IPS DF 19.7 (cell line): ENCODE measurements at regions not wholly inside any gene's neighbourhood (a gene's known extent, or its start where the extent isn't known, plus 50 kb on each side); places are given as distances from the start of the nearest gene placed in this dataset.

Experiments used
- DNase-seq: peaks from one replicate; pipeline ENCODE4 v3.0.0-alpha.2; 2013; ENCODE audit warnings: low read depth, low spot score

DNA sequence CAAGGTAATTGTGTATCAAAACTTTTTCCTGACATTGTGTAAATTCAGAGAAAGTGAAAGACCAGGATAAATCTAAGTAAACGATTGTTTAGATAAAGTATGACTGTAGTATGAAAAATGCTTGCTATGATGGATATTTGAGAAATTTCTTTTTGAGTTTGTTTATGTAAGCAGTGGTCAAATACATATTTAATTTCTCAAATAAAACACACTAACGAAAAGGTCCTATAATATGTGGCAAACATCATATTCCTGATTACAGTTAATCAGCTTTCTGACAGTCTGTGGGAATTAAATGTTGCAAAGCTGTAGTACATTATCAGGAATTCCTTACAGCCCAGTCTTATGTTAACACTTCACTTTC, 636.9 kb downstream of the MMUT start:
- no peak for DNase-seq

- DNase-seq: no peak
Observed at GRCh38 chr6:48825501-48826151, 637.4 kb downstream of the MMUT start.

DNA sequence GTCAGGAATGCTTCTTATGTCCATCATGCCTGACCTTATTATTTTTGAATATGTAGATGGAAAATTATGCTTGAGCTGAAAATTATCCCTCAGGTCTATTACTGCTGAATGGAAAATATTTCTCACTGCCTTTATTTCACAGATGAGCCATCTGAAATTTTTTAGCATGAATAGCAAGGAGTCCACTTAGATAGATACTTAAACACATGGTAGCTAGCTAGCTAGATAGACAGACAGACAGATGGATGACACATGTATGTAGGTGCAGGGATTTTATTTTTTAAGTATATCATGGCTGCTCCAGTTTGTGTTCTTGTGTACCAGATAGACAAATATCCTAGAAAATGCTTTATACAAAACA, 645.0 kb downstream of the MMUT start:
- DNase-seq: no peak

GRCh38 chr6:48817333-48818051, 645.6 kb downstream of the MMUT start:
- DNase-seq: no peak

GRCh38 chr6:48814957-48815356, 648.1 kb downstream of the MMUT start:
- no peak for DNase-seq

DNA sequence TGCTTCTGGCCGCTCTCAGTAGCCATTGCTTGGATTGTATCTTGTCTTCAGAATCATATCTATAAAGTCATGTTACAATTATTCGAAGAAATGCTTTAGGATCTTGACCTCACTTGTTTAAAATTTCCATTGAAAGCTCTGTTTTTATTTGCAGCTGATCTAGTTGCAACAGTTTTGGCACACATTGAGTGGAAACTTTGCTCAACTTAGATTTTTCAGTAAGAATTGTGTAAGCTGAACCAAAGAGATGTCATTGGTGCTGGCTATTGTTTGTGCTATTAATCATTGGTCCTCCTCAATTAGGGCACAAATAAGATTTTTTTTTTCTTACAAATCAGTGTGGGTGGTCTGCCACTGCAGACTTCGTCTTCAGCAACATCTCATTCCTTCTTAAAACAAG, 649.2 kb downstream of the MMUT start:
- no peak for DNase-seq

DNA sequence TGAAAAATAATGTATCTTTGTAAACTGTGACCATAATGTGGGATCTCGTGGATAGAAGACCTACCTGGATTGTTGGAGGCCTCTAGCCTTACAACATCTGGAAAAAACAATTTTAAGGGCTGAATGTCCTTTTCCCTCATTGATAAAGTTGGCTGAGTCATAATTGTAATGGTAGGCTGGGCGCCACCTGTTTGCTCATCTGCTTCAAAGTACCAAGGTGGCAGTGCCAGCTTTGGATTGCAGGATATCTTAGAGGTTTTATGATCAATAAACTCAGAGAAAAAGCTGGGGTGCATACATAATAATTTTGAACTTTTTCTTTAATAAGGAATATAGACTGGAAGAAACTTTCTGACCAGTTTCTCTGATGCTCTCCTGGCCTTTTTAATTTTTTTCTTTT, 653.4 kb downstream of the MMUT start:
- no peak for DNase-seq

DNA sequence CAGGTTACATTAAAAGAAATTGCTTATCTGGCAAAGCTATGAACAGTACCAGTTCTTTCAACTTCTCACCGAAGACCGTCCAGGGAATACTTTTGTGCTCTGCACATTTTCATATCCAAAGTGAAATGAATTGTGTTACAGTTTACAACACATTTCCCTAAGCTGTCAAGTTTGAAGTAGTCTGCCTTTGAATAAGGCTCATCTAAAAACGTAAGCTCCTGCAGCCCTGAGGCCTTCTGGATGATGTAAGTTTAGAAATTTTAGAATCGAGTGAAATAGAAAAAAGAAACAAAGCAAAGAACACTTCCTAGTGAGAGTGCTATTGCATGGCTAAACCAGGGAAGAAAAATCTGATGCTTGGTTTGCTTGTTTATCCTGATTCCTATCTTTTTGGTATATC, 653.8 kb downstream of the MMUT start:
- no peak for DNase-seq

DNA sequence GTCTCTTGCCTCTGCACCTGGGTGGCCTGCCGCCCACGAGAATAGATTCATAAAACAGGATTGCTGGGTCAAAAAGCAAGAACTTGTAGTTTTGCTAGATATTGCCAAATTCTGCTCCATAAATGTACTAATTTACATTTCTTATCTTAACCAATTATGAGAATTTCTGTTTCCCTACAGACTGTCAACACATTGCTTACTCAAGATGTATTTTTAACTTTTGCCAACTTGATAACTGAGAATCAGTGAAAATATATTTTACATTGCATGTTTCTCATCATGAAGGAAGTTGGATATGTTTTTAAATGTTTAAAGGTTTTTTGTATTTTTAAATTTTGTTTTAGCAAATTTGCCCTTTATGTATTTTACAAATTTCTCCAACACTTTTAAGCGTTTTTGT, 664.8 kb downstream of the MMUT start:
- no peak for DNase-seq

GRCh38 chr6:48782225-48782624, 671.2 kb upstream of the PTCHD4 start:
- DNase-seq: no peak

- DNase-seq: no peak
Observed at GRCh38 chr6:48777411-48777810, 666.4 kb upstream of the PTCHD4 start.

DNA sequence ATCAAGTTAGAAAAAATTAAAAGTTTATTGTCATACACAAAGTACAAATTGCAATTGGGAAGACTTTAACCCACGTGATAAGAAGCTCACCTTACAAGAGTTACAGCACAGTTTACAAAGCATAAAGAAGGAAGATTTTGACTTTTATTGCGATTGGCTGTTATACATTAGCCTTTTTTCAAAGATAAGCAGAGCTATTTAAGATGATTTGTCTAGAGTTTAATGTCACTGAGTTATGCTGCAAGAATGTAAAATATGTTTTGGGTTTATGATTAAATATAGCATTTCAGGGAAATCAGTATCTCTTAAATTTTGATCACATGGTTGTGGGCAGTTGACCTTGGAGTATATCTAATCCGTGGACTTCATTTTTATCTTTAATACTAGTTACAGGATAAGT, 664.2 kb upstream of the PTCHD4 start:
- no peak for DNase-seq

DNA sequence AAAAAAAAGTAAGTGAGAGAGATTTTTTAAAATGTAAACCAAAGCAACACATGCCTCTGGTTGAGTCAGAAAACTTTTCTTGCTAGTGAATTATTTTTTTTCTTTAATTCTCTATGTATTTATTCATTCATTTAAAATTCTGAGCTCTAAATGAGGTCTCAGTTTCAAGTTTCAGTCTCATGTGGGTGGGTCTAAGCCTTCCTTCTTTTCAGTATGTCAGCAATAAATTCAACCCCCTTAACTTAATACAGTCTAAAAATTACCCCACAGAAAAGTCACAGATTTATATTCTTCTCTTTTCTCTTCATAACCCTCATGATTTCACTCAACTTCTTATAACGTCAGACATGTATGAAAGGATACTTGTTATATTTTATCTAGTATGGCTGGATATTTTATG, 663.3 kb upstream of the PTCHD4 start:
- DNase-seq: no peak

GRCh38 chr6:48766349-48766748, 655.4 kb upstream of the PTCHD4 start:
- no peak for DNase-seq

DNA sequence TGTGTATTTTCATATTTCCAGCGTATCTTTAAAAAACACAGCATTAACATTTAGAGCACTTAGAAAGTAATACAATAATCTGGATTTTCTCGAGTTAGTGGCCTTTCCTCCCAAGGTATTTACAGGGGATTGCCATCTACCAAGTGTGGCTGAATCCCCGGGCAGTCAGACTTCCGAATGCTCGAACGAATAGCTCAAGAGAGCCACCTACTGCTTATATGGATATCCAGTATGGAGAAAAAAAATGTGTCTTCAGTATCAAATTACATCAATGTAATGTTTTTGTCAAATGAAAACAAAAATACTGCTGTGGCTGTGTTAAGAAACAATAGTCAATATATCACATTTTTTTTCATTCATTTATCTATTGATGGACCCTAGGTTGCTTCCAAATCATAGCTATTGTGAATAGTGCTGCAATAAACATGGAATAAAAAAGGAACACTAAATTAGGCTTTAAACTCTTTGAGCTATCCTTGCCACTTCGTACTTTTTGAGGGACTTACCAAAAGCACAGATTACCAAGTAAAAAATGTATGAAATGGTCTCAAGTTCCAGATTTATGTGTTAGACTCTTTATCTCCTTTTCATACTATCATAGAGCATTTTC, 654.5 kb upstream of the PTCHD4 start:
- DNase-seq: peak; percentile 7

DNA sequence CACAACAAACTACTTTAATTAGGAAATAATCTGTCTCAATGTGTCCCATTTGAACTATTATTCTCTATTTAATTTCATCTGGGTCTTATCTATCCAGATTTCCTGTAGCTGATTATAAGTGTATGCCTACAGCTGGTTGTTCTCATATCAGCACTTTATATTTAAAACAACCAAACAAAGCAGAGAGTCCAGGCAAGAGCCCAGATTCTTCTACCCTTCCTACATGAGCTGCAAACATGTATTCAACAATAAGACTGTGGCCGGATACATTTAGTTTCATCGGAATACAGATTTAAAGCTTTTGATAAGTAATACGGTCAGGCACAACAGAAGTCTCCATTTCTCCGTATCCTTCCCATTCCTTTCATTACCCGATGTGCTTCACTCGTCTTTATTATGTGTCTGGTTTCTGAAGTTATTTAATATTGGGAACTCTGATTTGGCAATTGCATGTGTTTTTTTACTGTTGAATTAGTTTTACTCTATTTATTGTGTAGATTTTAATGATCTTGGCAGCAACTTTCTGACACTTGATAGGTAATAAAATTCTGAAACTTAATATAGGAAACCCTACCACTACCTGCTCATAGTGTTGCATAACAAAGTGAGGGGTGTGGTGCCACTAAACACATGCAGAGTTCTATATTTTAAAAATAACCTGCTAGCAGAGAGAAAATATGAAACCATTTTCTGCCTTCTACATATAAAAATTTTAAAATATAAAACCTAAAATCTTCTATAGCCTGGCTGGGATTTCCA, 653.5 kb upstream of the PTCHD4 start:
- DNase-seq: no peak

DNA sequence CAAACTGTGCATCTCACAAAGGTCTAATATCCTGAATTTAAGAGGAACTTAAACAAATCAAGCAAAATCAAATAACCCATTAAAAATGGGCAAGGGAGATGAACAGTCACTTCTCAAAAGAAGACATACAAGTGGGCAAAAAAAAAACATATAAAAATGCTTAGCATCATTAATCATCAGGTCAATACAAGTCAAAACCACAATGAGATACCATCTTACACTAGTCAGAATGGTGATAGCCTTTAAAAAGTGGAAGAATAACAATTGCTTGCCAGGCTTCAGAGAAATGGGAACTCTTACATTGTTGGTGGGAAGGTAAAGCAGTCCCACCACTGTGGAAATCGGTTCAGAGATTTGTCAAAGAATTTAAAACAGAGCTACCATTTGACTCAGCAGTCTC, 646.7 kb upstream of the PTCHD4 start:
- no peak for DNase-seq

DNA sequence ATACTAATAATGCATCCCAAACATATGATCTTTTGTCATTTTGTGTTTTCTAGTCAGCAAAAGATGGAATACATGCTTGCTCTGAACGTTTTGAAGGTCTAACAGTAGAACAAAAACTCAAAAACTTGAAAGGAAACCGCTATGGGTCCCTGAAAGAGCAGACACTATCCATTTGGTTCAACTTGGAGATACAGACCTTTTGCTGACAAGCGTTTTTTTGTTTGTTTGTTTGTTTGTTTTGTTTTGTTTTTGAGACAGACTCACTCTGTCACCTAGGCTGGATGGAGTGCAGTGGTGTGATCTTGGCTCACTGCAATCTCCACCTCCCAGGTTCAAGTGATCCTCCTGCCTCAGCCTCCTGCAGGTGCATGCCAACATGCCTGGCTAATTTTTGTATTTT, 644.3 kb upstream of the PTCHD4 start:
- DNase-seq: no peak

DNA sequence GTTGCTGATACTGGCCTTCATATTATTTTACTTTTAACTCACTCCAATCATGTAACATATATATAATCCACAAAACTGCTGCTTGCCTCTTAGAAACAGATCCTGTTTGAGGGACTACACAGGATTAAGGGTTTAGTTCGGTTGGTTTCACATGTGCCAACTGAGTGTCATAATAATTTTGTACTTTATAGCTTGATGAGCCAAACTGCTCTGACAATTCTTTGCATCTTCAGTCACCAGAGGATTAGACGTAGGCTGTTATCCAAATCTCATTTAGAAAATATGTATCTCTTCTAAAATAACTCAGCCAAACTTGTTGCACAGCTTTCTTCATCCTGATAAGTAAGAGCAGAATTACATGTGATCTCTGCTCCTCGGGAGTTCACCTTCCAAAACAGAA, 643.6 kb upstream of the PTCHD4 start:
- DNase-seq: no peak

- no peak for DNase-seq
Observed at GRCh38 chr6:48750861-48751260, 639.9 kb upstream of the PTCHD4 start.

DNA sequence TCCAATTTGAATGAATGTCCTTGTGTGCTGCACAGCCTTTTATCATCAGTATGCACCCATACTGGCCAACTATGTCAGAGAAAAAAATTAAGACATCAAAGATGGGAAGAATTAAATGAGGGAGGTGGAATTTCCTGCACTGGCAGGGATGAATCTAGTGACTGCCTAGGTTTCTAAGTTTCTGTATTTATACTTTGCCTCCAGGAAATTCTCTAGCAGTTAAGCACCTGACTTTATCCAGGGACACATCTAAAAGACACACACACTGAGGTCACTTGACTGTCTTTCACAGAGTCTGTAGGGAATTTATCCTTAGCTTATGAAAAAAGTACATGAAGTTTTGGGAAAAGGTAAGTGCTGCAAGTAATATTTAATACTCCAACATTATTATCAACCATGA, 636.5 kb upstream of the PTCHD4 start:
- DNase-seq: no peak

- no peak for DNase-seq
Observed at GRCh38 chr6:48747040-48747439, 636.0 kb upstream of the PTCHD4 start.

GRCh38 chr6:48744948-48745347, 634.0 kb upstream of the PTCHD4 start:
- DNase-seq: no peak
